SKM-1 (cell line): ENCODE measurements at regions not wholly inside any gene's neighbourhood (a gene's known extent, or its start where the extent isn't known, plus 50 kb on each side); places are given as distances from the start of the nearest gene placed in this dataset.

Experiments used
- DNase-seq: peaks from one replicate; lab custom pipeline; 2025; ENCODE audit not compliant: unreplicated experiment; lab: John Stamatoyannopoulos, UW

DNA sequence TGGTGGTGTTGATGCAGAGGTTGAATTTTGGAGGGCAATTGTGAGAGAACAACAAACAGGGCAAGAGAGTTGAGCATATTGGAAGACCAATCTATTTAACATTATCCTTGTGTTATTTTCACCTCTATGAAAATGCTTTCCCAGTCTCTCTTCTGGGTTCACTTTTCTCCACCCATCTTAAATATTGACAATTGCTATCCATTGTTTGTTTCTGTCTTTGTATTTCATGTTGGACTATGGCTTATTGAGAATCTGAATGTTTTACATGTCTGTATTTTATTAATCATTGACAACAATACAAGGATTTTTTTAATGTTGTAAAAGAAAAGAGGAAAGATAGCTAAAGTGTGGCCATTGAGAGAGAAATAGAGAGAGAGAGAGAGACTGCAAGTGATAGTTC lies 1121.5 kb downstream of the BRINP3 start:
- DNase-seq: no peak

DNA sequence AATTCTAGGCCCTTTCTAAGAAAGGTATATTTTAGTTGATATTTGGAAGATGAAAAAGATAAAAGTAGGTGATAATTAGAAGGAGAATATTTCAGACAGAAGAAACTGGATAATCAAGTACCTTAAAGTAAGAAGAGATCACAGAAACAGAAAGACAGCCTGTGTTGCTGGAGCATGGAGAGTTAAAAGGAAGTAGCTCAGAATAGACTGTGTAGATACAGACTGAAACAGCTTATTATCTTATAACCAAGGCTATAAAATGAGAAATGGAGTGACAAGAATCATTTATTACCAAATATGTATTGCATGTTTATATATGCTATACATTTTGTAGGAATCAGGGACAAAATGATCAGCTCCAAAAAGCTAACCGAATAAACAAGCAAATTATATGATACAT lies 1120.3 kb downstream of the BRINP3 start:
- DNase-seq: no peak

DNA sequence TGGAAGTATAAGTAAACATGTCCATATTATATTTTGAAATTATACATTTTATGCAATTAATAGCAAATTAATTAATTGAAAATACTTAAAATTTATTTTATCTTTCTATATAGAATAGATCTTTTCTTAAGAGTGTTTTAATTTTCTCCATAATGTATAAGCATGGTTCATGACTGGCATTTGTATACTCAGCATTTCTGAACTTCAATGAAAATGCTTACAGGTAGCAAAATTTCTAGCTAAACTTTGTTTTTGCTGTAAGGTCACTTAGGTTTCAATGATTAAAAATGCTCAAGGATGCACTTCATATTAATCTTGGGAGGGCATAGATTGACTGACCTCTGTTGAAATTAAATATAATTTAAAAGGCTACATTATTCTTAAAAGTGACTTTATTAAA lies 1108.1 kb downstream of the BRINP3 start:
- no peak for DNase-seq

DNA sequence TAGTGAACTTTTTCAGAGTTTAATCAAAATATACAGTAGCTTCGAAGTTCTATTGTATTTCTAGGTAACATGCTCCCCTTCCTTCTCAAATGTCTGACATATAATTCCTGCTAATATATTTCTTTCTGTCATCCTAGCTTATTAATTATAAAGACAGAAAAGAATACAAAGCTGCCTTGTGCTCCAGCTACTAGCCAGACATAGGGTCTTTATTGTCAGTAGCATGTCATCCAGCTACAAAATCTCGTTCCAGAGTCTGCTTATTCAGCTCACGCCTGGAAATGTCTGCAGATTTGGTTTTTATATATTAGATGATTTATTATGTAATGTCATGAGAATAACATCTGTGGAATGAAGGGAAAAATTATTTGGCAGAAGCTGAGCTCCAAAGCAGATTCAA lies 1102.8 kb downstream of the BRINP3 start:
- DNase-seq: no peak

DNA sequence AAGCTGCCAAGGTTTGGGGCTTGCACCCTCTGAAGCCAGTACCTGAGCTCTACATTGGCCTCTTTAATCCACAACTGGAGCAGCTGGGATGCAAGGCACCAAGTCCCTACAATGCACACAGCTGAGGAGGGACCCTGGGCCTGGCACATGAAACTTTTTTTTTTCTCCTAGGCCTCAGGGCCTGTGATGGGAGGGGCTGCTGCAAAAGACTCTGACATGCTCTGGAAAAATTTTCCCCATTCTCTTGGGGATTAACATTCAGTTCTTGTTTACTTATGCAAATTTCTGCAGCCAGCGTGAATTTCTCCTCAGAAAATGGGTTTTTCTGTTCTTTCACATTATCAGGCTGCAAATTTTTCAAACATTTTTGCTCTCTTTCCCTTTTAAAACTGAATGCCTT lies 1072.2 kb downstream of the BRINP3 start:
- no peak for DNase-seq

DNA sequence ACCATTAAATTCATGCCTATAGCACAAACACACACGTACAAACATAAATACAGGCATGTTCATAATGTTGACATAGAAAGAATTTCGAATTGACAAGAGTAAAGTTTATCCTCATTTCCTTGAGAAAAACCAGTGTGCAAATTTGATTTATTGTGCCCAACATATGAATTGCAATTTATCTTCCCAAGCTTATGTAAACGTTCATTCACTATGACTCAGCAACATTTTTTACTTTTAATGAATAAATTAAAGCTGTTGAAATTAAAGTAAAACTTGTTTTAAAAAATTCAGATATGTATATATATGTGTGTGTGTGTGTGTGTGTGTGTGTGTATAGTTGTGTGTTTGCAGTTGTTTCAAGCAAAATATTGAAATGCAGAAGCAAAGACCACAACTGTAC lies 1067.9 kb downstream of the BRINP3 start:
- no peak for DNase-seq

DNA sequence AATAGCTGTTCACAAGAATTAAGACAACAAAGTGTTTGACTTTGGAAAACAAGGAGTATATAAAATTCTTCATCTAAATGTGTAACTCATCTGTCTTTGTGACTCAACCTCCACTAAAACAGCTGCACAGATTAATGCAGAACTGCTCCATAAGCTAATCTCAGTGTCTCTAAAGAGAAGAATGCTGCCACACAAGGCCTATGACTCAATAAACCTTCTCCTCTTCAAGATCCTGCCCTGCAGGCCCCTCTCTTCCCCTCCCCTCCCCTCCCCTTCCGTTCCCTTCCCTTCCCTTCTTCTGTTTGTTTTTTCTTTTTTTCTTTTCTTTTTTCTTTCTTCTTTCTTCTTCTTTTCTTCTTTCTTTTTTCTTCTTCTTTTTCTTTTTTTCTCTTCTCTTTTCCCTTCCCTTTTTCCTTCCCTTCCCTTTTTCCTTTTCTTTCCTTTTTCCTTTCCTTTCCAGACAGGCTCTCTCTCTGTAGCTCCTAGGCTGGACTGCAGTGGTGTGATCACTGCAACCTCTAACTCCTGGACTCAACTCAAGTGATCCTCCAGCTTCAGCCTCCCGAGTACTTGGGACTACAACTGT lies 1052.8 kb downstream of the BRINP3 start:
- no peak for DNase-seq

DNA sequence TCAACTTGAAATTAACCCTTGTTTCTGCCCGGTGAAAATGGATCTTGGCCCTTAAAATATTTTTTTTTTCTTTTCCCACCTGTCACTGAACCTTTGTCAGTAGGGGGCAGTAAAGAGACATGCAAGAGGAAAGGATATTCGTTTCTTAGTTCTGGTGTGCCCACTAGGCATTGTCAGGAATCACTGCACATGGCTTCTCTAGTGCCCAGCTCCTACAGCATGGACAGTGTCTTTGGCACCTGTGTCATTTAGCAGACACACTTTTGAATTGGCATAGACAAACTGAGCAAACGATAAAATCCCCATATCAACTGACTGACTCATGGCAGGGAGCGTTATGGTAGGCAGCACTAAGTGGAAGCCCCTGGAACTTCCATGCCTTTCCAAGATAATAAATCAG lies 1048.1 kb downstream of the BRINP3 start:
- DNase-seq: peak; percentile 51

DNA sequence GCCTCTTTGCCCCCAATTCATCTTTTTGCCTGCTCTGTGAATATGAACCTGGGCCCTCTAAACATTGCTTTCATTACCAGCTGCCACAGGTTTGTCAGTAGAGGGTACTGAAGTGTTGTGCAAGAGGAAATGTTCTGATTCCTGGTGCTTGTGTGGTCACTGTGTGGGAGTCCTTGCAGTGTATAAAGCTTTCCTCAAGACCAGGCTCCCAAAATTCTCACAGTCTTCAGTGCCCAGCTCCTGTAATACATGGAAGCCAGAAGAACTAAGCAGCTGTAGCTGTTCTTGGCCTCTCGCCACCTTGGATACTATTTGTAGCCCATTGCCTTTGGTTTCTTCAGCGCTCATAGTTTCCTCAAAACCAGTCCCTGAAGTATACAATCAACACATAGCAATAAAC lies 1046.2 kb downstream of the BRINP3 start:
- DNase-seq: peak; percentile 3

DNA sequence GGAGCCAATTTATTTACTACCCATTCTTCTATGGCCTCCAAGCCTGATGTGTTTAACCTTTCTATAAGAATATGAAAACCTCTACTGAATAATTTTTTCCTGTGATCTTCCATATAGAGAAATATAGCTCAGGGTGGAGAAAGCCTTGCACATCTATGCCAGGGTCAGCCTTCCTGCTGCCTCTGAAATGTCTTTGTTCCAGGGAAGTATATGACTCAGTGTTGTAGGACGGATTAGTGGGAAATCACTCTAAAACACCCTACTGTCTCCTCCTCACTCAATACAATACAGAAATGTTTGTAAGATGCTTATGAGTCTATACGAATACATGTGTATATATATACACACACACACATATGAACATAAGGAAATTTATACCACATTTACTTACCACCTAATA lies 1044.9 kb downstream of the BRINP3 start:
- no peak for DNase-seq

DNA sequence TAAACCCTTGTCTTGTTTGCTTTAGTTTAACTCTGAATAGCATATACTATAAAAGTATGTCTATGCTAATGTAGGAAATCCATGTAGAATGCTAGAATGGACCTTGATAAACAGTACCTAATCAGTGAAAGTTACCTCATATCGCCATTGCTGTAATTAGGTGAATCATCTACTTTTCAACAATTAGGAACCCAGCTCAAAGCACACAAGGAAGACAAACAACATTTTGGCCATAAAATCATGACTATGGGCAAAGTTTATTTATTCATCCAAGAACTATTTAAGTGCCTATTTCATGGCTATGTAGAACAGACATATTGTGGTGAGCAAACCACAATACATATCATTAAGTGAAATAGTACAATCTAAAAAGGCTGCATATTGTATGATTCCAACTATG lies 1043.2 kb downstream of the BRINP3 start:
- no peak for DNase-seq

DNA sequence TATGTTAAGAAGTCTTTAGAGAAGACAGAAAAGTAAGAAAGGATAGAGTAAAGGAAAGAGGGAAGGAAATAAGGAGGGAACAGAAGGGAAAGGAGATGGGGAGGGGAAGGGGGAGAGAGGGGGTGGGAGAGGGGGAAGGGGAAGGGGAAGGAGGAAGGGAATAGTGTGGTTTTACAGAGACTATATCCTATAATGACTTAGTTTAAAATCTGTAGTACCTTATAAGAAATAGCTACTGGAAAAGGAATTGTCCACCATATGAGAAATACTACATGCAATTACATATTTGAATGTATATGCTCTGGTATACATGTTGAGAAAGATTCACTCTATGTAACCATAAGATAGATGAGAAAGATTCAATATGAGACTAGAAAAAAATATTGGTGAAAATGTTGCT lies 1042.3 kb downstream of the BRINP3 start:
- DNase-seq: no peak

DNA sequence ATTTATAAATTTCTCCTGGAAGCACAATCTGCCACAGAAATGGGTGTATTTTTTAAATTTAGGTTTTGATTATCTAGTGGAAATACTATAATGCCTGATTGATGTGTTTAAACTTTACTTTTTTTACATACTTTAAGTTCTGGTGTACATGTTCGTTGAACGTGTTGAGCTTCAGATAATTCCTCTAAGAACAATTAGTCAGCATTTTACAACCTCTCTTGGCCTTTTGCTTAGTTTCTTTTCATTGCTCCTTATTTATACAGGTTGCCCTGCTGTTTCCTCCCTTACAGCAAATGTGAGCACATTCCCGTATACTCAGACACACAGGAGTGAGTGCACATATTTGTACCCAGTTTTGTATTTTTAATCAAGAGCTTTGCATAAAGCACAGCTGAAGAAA lies 1038.9 kb downstream of the BRINP3 start:
- no peak for DNase-seq

DNA sequence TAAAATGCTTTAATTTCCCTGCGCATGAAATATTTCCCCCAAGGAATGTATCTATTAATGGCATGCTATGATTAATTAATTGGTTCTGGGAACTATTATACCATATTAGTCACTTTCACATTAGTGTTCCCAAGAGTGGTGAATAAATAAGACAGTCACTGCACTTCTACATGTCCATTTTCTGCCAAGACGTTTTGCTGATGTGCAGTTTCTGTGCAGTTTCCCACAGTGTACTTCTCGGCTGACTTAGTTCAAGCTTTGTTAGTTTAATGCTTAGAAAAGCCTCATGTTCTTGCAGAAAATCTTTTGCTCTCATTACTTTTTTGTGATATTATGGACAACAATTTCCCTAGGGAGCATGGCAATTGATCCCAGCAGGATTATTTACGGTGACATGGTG lies 1014.5 kb downstream of the BRINP3 start:
- DNase-seq: no peak

DNA sequence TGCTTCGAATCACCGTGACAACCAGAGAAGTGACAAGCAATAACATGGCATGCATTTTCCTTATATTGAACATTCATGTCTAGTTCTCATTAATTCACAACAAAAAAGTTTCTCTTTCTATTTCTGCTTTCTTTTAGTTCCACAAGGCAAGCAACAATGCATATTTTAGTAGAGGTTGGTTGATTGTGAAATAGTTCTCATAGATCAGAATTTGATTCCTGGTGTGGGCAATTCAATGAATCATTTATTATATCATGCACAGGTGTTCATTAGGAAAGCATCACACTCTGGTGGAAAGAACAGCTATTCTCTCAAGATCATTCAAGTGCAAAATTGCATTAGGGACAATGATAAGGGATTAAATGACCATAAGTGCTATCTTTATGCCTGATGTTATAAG lies 980.9 kb downstream of the BRINP3 start:
- DNase-seq: no peak

DNA sequence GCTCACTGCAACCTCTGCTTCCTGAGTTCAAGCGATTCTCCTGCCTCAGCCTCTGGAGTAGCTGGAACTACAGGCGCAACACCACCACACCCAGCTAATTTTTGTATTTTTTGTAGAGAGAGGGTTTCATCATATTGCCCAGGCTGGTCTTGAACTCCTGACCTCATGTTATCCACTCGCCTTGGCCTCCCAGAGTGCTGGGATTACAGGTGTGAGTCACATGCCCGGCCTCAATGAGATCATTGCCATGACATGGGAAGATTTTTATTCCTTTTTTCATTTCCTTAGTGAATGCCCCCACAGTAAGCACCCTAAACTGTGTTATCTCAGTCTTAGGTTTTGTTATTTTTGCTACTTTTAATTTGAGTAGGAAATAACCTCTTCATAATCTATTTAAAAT lies 977.9 kb downstream of the BRINP3 start:
- no peak for DNase-seq

DNA sequence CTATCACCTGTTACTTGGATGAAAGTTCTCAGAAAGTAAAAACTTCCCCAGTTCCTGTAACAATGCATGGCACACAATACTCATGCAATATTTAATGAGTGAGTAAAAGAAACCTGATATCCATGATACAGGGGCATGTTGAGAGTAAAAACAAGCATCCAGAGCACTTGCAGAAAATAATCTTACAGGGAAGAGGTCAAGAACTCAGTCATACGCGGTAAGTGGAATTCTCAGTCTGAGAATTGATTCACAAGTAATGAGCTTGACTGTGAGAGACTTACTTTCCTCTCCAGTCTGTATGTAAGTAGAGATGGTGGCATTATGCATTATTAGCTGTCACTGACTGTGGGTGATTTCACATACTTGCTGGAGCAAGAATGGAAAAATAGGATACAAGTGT lies 976.9 kb downstream of the BRINP3 start:
- DNase-seq: no peak

DNA sequence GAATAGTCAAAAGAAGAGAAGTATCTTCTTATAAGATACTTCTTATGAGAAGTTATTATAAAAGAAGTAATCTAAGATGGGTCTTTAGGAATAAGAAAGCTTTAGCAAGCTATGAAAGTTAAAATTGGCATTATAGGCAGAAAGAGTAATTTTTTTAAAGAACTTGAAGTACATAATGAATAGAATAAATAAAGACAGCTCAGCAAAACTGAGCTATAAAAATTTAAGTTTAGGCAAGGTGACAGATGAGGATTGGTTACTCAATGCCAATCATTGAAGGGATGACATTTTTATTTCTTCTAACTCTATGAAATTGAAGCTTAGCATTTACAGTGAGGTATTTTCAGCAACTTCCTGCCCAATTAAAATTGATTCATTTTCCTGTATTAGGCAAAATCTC lies 966.8 kb downstream of the BRINP3 start:
- no peak for DNase-seq

DNA sequence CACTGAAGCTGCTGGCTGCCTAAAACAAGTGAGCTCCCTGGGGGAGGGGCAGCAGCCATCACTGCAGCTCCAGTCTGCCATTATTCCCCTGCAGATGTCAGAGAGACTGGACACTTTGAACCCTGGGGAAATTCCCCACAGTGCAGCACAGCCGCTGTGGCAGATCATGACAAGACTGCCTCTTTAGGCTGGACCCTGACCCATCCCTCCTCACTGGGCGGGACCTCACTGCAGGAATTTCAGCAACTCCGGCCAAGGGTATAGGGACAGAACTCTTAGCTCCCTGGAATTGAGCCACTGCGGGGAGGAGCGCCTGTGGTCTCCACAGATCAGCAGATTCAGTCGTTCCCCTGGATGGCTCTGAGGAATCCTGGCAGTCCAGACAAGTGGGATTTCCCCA lies 964.6 kb downstream of the BRINP3 start:
- DNase-seq: no peak

DNA sequence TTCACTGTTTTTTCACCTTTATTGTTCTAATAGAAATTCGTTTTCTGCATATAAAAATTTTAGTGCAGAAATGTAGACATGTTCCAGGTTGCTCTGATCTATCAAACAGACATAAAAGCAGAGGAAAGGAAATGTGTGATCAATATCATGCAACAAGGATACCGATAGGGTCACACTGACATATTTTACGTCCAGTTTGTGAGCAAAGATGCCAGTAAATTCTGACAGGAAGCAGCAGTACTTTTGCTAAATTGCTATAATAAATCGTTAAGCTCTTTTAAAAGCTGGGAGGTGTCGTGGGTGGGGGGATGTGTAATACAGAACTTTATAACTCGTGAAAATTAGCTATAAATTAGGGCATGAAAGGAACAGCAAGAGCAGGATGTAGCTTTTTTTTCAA lies 955.2 kb downstream of the BRINP3 start:
- DNase-seq: no peak

DNA sequence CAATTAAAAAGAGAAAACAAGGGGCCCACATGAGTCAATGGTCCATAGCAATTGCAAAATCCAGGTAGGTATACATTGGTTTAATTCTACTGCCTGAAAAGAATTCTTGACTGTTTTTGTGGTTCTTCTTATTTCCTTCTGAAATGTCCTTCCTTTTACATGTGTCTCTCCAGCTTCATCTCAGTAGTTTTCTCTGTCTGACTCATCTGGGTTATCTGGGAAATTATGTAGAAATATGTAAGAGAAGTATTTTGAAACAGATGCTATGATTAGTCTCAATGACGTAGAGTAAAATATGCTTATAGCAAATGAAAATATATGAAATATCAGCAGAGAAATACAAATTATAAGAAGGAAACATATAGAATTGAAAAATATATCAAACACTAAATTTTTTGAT lies 953.2 kb downstream of the BRINP3 start:
- no peak for DNase-seq

DNA sequence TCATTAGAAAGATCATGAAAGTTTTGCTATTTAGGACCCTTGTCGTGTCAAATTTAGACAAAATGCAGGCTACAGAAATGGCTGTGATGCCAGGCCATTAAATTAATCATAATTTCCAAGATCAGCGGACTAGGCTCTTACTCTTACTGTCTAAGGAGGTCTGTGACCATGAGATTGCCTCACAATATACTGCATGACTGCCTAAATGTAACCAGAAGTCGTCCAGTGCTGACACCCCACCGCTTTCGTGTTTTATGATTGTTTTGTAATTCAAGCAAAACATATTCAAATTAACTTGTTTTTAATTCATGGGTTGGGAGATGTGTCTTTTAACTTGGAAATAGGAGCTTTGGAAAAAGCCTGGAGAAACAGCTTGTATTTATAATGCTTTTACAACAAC lies 947.5 kb downstream of the BRINP3 start:
- DNase-seq: no peak

DNA sequence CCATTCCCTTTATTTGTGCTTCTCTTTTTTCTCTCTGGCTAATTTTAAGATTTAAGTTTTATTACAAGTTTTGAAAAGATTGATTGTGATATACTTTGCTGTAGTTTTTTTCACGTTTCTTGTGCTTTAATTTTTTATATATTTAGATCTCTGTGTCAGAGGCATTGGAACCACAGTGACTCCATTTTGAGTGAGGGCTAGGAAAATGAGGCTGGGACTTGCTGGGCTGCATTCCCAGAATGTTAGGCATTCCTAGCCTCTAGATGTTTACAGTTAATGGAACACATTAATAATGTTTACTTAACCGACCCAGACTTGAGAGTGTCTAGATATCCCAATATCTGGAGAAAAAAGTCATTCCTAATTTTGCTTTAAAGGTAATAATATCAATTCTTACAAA lies 939.4 kb downstream of the BRINP3 start:
- DNase-seq: no peak

DNA sequence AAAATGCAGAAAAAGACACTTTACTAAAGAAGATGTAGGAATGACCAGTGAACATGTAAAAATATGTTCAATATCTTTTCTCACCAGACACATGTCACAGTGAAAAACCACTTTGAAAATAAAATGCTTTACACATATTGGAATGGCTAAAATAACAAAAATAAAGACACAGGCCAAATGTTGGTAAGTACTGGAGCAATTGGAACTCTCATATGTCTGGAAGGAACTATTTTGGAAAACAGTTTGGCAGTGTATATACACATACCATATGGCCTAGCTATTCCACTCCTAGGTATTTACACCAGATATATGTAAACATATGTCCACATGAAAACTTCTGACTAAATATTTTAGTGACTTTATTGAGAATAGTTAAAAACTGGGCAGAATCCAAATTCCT lies 927.2 kb downstream of the BRINP3 start:
- no peak for DNase-seq
